SU-DHL-6 (cell line): ENCODE measurements at regions not wholly inside any gene's neighbourhood (a gene's known extent, or its start where the extent isn't known, plus 50 kb on each side); places are given as distances from the start of the nearest gene placed in this dataset.

ENCODE experiments used
- H2AFZ ChIP-seq: fragments of 200-600 bp; sonication (generic); 2 replicates; pipeline ENCODE4 v1.6.1; 2014; ENCODE audit warnings: low read depth, mild to moderate bottlenecking, moderate library complexity, mixed read lengths, antibody characterized with exemption, low read length; ENCODE audit not compliant: severe bottlenecking
- H3F3A ChIP-seq: fragments of 200-600 bp; shearing (Covaris generic); 2 replicates; pipeline ENCODE4 v1.6.0; 2016; ENCODE audit warnings: antibody characterized with exemption, mild to moderate bottlenecking; ENCODE audit not compliant: insufficient read depth
- H3K27ac ChIP-seq: fragments of 200-600 bp; sonication (generic); 2 replicates; pipeline ENCODE4 v1.5.1; 2016; ENCODE audit warnings: low read depth, mild to moderate bottlenecking, low read length, moderate library complexity, mixed read lengths
- H3K27me3 ChIP-seq: fragments of 200-600 bp; sonication (generic), shearing (Covaris generic); 2 replicates; pipeline ENCODE4 v1.6.0; 2014; ENCODE audit warnings: mild to moderate bottlenecking, low read length
- H3K36me3 ChIP-seq: fragments of 200-600 bp; sonication (generic); 2 replicates; pipeline ENCODE4 v1.6.1; 2014; ENCODE audit warnings: mild to moderate bottlenecking, low read length, mixed read lengths
- H3K4me2 ChIP-seq: fragments of 300-600, 200-600 bp; shearing (Covaris generic), sonication (generic); 2 replicates; pipeline ENCODE4 v1.6.0; 2014; ENCODE audit warnings: low read length, low read depth, mild to moderate bottlenecking; ENCODE audit not compliant: poor library complexity, severe bottlenecking
- H3K4me3 ChIP-seq: fragments of 200-600 bp; sonication (generic); 2 replicates; pipeline ENCODE4 v1.5.1; 2014; ENCODE audit warnings: antibody characterized with exemption, low read length, mild to moderate bottlenecking, mixed read lengths; ENCODE audit not compliant: insufficient read depth, poor library complexity, severe bottlenecking
- H3K79me2 ChIP-seq: fragments of 200-600 bp; sonication (generic); 2 replicates; pipeline ENCODE4 v1.6.1; 2014; ENCODE audit warnings: mild to moderate bottlenecking, low read length, moderate library complexity; ENCODE audit not compliant: insufficient read depth
- H3K9ac ChIP-seq: fragments of 200-600 bp; sonication (generic); 2 replicates; pipeline ENCODE4 v1.7.0; 2014; ENCODE audit warnings: mild to moderate bottlenecking, low read length
- H3K9me2 ChIP-seq: fragments of 200-600 bp; sonication (generic); replicated peaks from 2 replicates; pipeline ENCODE4 v1.6.1; 2014; ENCODE audit warnings: low read length; ENCODE audit not compliant: insufficient read depth
- H3K9me3 ChIP-seq: fragments of 200-600 bp; sonication (generic); 2 replicates; pipeline ENCODE4 v1.6.1; 2014; ENCODE audit warnings: low read length, mixed read lengths; ENCODE audit not compliant: insufficient read depth
- H4K20me1 ChIP-seq: fragments of 200-600 bp; sonication (generic); 2 replicates; pipeline ENCODE4 v1.6.1; 2014; ENCODE audit warnings: low read depth, mild to moderate bottlenecking, antibody characterized with exemption, low read length, moderate library complexity, mixed read lengths
- CTCF ChIP-seq: fragments of 200-600 bp; sonication (generic); IDR thresholded peaks from one replicate; pipeline ENCODE4 v1.5.1; 2017; ENCODE audit warnings: antibody characterized with exemption, mild to moderate bottlenecking, low read length, moderate library complexity; ENCODE audit not compliant: insufficient read depth, poor library complexity, severe bottlenecking
- EZH2phosphoT487 ChIP-seq: fragments of 200-600 bp; sonication (generic), shearing (Covaris generic); conservative IDR thresholded peaks from 2 replicates; pipeline ENCODE4 v1.6.1; 2018; ENCODE audit warnings: mild to moderate bottlenecking, antibody characterized with exemption, low read length, moderate library complexity, mixed read lengths

- Histone ChIP-seq H4K20me1 (no peaks in the 10 kb centered on the region), H3K9ac (no peak overlapping the region), H3K27ac (no peak overlapping the region), H2AFZ (no peak overlapping the region), H3K27me3 (no peaks in the 10 kb centered on the region), H3K9me3 (no peaks in the 10 kb centered on the region), H3K79me2 (no peaks in the 10 kb centered on the region), H3K9me2 (no peaks in the 10 kb centered on the region), H3K36me3 (0 out of 2 replicates have a peak, but pooled peaks cover 5% of the 10 kb centered on the region), H3K4me3 (no peak overlapping the region), H3F3A (no peaks in the 10 kb centered on the region), H3K4me2 (no peak overlapping the region)
- TF ChIP-seq EZH2phosphoT487 (no peak), CTCF (no peak)
These were observed 439.6 kb downstream of the CSNK1G3 start for GRCh38 chr5:123951582-123951977.

GRCh38 chr5:123950701-123951581 lies 439.0 kb downstream of the CSNK1G3 start:
- Histone ChIP-seq H3K36me3 (0 out of 2 replicates have a peak, but pooled peaks cover 5% of the 10 kb centered on the region), H3K9ac (no peak overlapping the region), H3K79me2 (no peaks in the 10 kb centered on the region), H4K20me1 (no peaks in the 10 kb centered on the region), H3K9me2 (no peaks in the 10 kb centered on the region), H3K27ac (no peak overlapping the region), H2AFZ (no peak overlapping the region), H3K4me3 (no peak overlapping the region), H3K4me2 (no peak overlapping the region), H3K9me3 (no peaks in the 10 kb centered on the region), H3K27me3 (no peaks in the 10 kb centered on the region), H3F3A (no peaks in the 10 kb centered on the region)
- no peak for TF ChIP-seq CTCF

GRCh38 chr5:123949807-123950340 lies 437.9 kb downstream of the CSNK1G3 start:
- no peaks in the 10 kb centered on the region for H3K79me2 ChIP-seq
- no peak overlapping the region for H3K27ac ChIP-seq
- no peak overlapping the region for H3K4me3 ChIP-seq
- TF ChIP-seq EZH2phosphoT487 (no peak), CTCF (no peak)
- no peaks in the 10 kb centered on the region for H4K20me1 ChIP-seq
- H3F3A ChIP-seq, result no peaks in the 10 kb centered on the region
- H3K9ac ChIP-seq, result no peak overlapping the region
- no peak overlapping the region for H3K4me2 ChIP-seq
- no peak overlapping the region for H2AFZ ChIP-seq
- H3K36me3 ChIP-seq, result 0 out of 2 replicates have a peak, but pooled peaks cover 5% of the 10 kb centered on the region
- no peaks in the 10 kb centered on the region for H3K27me3 ChIP-seq
- no peaks in the 10 kb centered on the region for H3K9me2 ChIP-seq
- H3K9me3 ChIP-seq, result no peaks in the 10 kb centered on the region
